ENCODE measurements at regions not wholly inside any gene's neighbourhood (a gene's known extent, or its start where the extent isn't known, plus 50 kb on each side); places are given as distances from the start of the nearest gene placed in this dataset.

DNA sequence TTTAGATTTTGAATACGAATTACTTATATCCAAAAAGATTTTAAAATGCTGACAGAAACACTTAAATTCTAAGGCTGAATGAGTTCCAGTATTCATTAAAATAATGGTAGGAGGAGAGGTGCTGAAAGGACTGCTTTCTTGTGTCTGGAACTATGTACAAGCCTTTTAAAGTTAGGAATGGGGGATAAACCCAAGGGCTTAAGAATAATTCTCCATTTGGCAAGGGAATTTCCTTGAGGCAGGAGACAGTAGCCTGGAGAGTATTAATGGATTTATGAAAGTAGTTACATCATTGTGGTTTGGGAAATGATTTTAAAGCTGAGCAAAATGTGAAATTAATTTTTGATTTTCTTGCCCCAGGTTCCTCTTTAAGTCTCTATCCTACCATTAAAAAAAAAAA lies 266.5 kb upstream of the KCNIP4 start:
- no peaks in the 10 kb centered on the region for H3K9me3 Mint-ChIP-seq
- no peaks in the 10 kb centered on the region for H4K20me1 ChIP-seq (ENCODE audit: low read depth)
- H2AFZ ChIP-seq (replicated peaks), result no peak overlapping the region
- no peak overlapping the region for H3K4me3 Mint-ChIP-seq
- no peaks in the 10 kb centered on the region for H3K27me3 ChIP-seq
- no peaks in the 10 kb centered on the region for H3K79me2 ChIP-seq (ENCODE audit: low read depth)
- no peaks in the 10 kb centered on the region for H3F3A ChIP-seq (ENCODE audit: low read depth)
- no peak overlapping the region for H3K4me3 ChIP-seq
- no peaks in the 10 kb centered on the region for H3K36me3 ChIP-seq
- no peak overlapping the region for H3K9ac ChIP-seq
- no peak overlapping the region for H3K27ac Mint-ChIP-seq
- H3K9me3 ChIP-seq (ENCODE audit: low read depth), result no peaks in the 10 kb centered on the region
- no peaks in the 10 kb centered on the region for H3K36me3 Mint-ChIP-seq
- H3K4me1 ChIP-seq, result no peaks in the 10 kb centered on the region
- no peak overlapping the region for H3K4me2 ChIP-seq
- TF ChIP-seq, protein P1, sequence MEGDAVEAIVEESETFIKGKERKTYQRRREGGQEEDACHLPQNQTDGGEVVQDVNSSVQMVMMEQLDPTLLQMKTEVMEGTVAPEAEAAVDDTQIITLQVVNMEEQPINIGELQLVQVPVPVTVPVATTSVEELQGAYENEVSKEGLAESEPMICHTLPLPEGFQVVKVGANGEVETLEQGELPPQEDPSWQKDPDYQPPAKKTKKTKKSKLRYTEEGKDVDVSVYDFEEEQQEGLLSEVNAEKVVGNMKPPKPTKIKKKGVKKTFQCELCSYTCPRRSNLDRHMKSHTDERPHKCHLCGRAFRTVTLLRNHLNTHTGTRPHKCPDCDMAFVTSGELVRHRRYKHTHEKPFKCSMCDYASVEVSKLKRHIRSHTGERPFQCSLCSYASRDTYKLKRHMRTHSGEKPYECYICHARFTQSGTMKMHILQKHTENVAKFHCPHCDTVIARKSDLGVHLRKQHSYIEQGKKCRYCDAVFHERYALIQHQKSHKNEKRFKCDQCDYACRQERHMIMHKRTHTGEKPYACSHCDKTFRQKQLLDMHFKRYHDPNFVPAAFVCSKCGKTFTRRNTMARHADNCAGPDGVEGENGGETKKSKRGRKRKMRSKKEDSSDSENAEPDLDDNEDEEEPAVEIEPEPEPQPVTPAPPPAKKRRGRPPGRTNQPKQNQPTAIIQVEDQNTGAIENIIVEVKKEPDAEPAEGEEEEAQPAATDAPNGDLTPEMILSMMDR (IDR thresholded peaks at IDR 0.05), result no peak
- TF ChIP-seq EZH2phosphoT487 (IDR thresholded peaks at IDR 0.05) (no peak), EZH2 (IDR thresholded peaks at IDR 0.05) (no peak)
- no peak for DNase-seq (ENCODE audit: low spot score)
- H3K4me1 Mint-ChIP-seq, result no peaks in the 10 kb centered on the region
- no peak overlapping the region for H3K27ac ChIP-seq
- H3K27me3 Mint-ChIP-seq (ENCODE audit: insufficient read depth, low read depth), result no peaks in the 10 kb centered on the region

DNA sequence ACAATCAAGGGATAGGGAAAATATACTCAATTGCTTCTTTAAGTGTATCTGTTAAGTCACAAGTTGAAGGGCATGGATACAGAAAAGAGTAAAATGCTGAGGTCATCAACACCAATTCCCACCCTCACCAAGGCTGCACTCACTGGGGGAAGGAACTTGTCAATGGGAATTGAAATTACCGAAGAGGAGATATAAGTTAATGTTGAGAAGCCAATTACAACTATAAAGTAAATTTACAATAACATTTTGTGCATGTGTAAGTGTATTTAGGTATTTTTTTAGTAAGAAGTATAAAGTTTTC lies 255.1 kb upstream of the KCNIP4 start:
- Histone ChIP-seq H3K9ac (no peak overlapping the region), H3K9me3 (ENCODE audit: low read depth) (no peaks in the 10 kb centered on the region), H3K4me1 (no peaks in the 10 kb centered on the region), H3K4me2 (no peak overlapping the region), H3K79me2 (ENCODE audit: low read depth) (no peaks in the 10 kb centered on the region), H2AFZ (replicated peaks) (no peak overlapping the region), H4K20me1 (ENCODE audit: low read depth) (no peaks in the 10 kb centered on the region), H3K27ac (no peak overlapping the region), H3K4me3 (no peak overlapping the region), H3K27me3 (no peaks in the 10 kb centered on the region), H3K36me3 (no peaks in the 10 kb centered on the region), H3F3A (ENCODE audit: low read depth) (no peaks in the 10 kb centered on the region)
- no peak for TF ChIP-seq EZH2 (IDR thresholded peaks at IDR 0.05)
- no peak for TF ChIP-seq EZH2phosphoT487 (IDR thresholded peaks at IDR 0.05)
- TF ChIP-seq, protein P1 (IDR thresholded peaks at IDR 0.05), result no peak
- H3K36me3 Mint-ChIP-seq, result no peaks in the 10 kb centered on the region
- no peaks in the 10 kb centered on the region for H3K4me1 Mint-ChIP-seq
- H3K27ac Mint-ChIP-seq, result no peak overlapping the region
- no peak overlapping the region for H3K4me3 Mint-ChIP-seq
- H3K9me3 Mint-ChIP-seq, result no peaks in the 10 kb centered on the region
- no peaks in the 10 kb centered on the region for H3K27me3 Mint-ChIP-seq (ENCODE audit: insufficient read depth, low read depth)
- no peak for DNase-seq (ENCODE audit: low spot score)

DNA sequence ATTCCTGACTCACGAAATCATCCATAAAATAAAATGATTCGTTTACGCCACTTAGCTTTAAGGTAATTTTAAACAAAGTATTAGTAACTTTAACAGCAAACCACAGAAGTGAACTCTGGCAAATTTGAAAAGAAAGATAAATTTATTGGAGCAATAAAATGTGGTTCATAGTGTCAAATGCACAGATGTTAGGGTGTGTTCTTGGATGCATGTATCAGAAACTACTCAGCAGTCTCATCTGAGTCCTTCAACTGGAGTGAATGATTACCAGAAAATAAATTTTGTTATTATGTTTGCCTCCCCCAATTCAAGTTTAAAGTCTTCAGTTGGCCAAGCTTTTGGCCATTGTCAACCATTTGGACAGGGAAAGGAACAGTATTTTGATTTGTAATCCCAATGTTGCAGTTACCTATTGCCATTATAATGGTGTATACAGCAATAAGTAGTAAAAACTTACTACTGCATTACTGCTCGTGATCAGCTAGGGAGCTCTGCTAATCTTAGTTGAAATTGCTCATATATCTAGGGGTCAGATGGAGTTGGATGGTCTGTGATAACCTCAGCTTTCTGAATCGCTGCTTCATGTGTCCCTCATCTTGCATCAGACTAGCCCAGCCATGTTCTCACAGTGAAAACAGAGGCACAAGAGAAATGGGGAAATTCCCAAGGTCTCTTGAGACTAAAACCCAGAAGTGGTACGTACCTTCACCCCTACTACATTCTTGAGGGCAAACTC lies 254.6 kb upstream of the KCNIP4 start:
- no peak for DNase-seq (ENCODE audit: low spot score)
- H3K27ac ChIP-seq, result no peak overlapping the region
- no peak overlapping the region for H2AFZ ChIP-seq (replicated peaks)
- no peaks in the 10 kb centered on the region for H3K9me3 Mint-ChIP-seq
- H3K27me3 ChIP-seq, result no peaks in the 10 kb centered on the region
- H3K27me3 Mint-ChIP-seq (ENCODE audit: insufficient read depth, low read depth), result peaks cover 2% of the 10 kb centered on the region
- no peaks in the 10 kb centered on the region for H3K4me1 ChIP-seq
- no peaks in the 10 kb centered on the region for H3K79me2 ChIP-seq (ENCODE audit: low read depth)
- TF ChIP-seq EZH2 (IDR thresholded peaks at IDR 0.05) (no peak), EZH2phosphoT487 (IDR thresholded peaks at IDR 0.05) (no peak)
- TF ChIP-seq, protein P1 (IDR thresholded peaks at IDR 0.05), result no peak
- H3K36me3 ChIP-seq, result no peaks in the 10 kb centered on the region
- no peaks in the 10 kb centered on the region for H3K4me1 Mint-ChIP-seq
- no peak overlapping the region for H3K4me3 ChIP-seq
- no peak overlapping the region for H3K4me2 ChIP-seq
- H3K27ac Mint-ChIP-seq, result no peak overlapping the region
- no peaks in the 10 kb centered on the region for H3K9me3 ChIP-seq (ENCODE audit: low read depth)
- no peaks in the 10 kb centered on the region for H4K20me1 ChIP-seq (ENCODE audit: low read depth)
- H3F3A ChIP-seq (ENCODE audit: low read depth), result no peaks in the 10 kb centered on the region
- H3K36me3 Mint-ChIP-seq, result no peaks in the 10 kb centered on the region
- no peak overlapping the region for H3K9ac ChIP-seq
- H3K4me3 Mint-ChIP-seq, result no peak overlapping the region

Measured in neural progenitor cell (in vitro differentiated cells).